Liver (tissue), 8 donors: ENCODE measurements at regions not wholly inside any gene's neighbourhood (a gene's known extent, or its start where the extent isn't known, plus 50 kb on each side); places are given as distances from the start of the nearest gene placed in this dataset.

Source experiments
- DNase-seq: peaks from one replicate; pipeline ENCODE4 v3.0.0-alpha.2; 2017; ENCODE audit warnings: low spot score
- H3K27ac ChIP-seq, 2 donors: one replicate each; pipeline ENCODE4 v1.7.0; 2013; ENCODE audit warnings: inconsistent platforms in 2 of 2, low read length in 2 of 2, control low read depth in 1 of 2, low read depth in 1 of 2, mild to moderate bottlenecking in 1 of 2
- H3K27me3 ChIP-seq, 4 donors: one replicate each; pipeline versions ENCODE4 v1.6.1 to v1.7.0; 2013; ENCODE audit warnings: low read length in 3 of 4, inconsistent platforms in 1 of 4, mild to moderate bottlenecking in 1 of 4, moderate library complexity in 1 of 4; ENCODE audit not compliant: control insufficient read depth in 4 of 4, insufficient read depth in 4 of 4
- H3K36me3 ChIP-seq, 4 donors: one replicate each; pipeline versions ENCODE4 v1.6.1 to v1.7.0; 2013; ENCODE audit warnings: low read length in 3 of 4, mild to moderate bottlenecking in 3 of 4, low read depth in 1 of 4, moderate library complexity in 1 of 4; ENCODE audit not compliant: control insufficient read depth in 4 of 4, insufficient read depth in 3 of 4
- H3K4me1 ChIP-seq, 4 donors: one replicate each; pipeline versions ENCODE4 v1.6.1 to v1.7.0; 2013; ENCODE audit warnings: low read length in 3 of 4, mild to moderate bottlenecking in 3 of 4, moderate library complexity in 1 of 4; ENCODE audit not compliant: control insufficient read depth in 4 of 4, insufficient read depth in 4 of 4
- H3K4me3 ChIP-seq, 3 donors: one replicate each; pipeline versions ENCODE4 v1.6.1 to v1.7.0; 2013; ENCODE audit warnings: low read length in 3 of 3, control low read depth in 1 of 3, low read depth in 1 of 3, mild to moderate bottlenecking in 1 of 3
- H3K9ac ChIP-seq, 2 donors: one replicate each; pipeline ENCODE4 v1.7.0; 2013; ENCODE audit warnings: low read length in 2 of 2, mild to moderate bottlenecking in 2 of 2, moderate library complexity in 2 of 2, control low read depth in 1 of 2, low read depth in 1 of 2
- H3K9me3 ChIP-seq, 4 donors: one replicate each; pipeline versions ENCODE4 v1.6.1 to v1.7.0; 2013; ENCODE audit warnings: low read length in 3 of 4; ENCODE audit not compliant: control insufficient read depth in 4 of 4
- CTCF ChIP-seq: fragments of 150-350 bp; IDR thresholded peaks from 2 replicates; pipeline ENCODE4 v1.5.1; 2017; ENCODE audit warnings: improper control_type of control experiment, low read depth, low read length; ENCODE audit not compliant: missing input control
- EGR1 ChIP-seq, 2 donors: IDR thresholded peaks; 2 replicates each; pipeline ENCODE4 v1.6.1; 2016 to 2018; ENCODE audit warnings: antibody characterized with exemption in 2 of 2, low read depth in 2 of 2
- FOXA1 ChIP-seq: IDR thresholded peaks from 2 replicates; pipeline ENCODE4 v1.6.1; 2016; ENCODE audit warnings: antibody characterized with exemption
- FOXA2 ChIP-seq: IDR thresholded peaks from 2 replicates; pipeline ENCODE4 v1.6.1; 2016; ENCODE audit warnings: antibody characterized with exemption
- GABPA ChIP-seq, 2 donors: IDR thresholded peaks in 1 of 2; conservative IDR thresholded peaks in 1 of 2; 2 replicates each; pipeline ENCODE4 v1.6.1; 2016; ENCODE audit warnings: antibody characterized with exemption in 2 of 2, mild to moderate bottlenecking in 1 of 2, moderate library complexity in 1 of 2
- HNF4A ChIP-seq, 2 donors: conservative IDR thresholded peaks; 2 replicates each; pipeline ENCODE4 v1.6.1; 2016; ENCODE audit warnings: antibody characterized with exemption in 2 of 2, mild to moderate bottlenecking in 2 of 2
- HNF4G ChIP-seq: IDR thresholded peaks from 2 replicates; pipeline ENCODE4 v1.6.1; 2016; ENCODE audit warnings: antibody characterized with exemption
- JUND ChIP-seq, 2 donors: IDR thresholded peaks; 2 replicates each; pipeline ENCODE4 v1.6.1; 2016; ENCODE audit warnings: antibody characterized with exemption in 2 of 2
- MAX ChIP-seq: IDR thresholded peaks from 2 replicates; pipeline ENCODE4 v1.6.1; 2016; ENCODE audit warnings: antibody characterized with exemption
- NR2F2 ChIP-seq: IDR thresholded peaks from 2 replicates; pipeline ENCODE4 v1.6.1; 2016; ENCODE audit warnings: antibody characterized with exemption
- RAD21 ChIP-seq, 2 donors: IDR thresholded peaks; 2 replicates each; pipeline ENCODE4 v1.6.1; 2016; ENCODE audit warnings: antibody characterized with exemption in 2 of 2, mild to moderate bottlenecking in 2 of 2
- RXRA ChIP-seq, 2 donors: IDR thresholded peaks; 2 replicates each; pipeline ENCODE4 v1.6.1; 2017 to 2018; ENCODE audit warnings: antibody characterized with exemption in 2 of 2, mild to moderate bottlenecking in 1 of 2
- SP1 ChIP-seq: IDR thresholded peaks from 2 replicates; pipeline ENCODE4 v1.6.1; 2018; ENCODE audit warnings: antibody characterized with exemption, mild to moderate bottlenecking
- TAF1 ChIP-seq: conservative IDR thresholded peaks from 2 replicates; pipeline ENCODE4 v1.6.1; 2016; ENCODE audit warnings: antibody characterized with exemption, mild to moderate bottlenecking
- YY1 ChIP-seq: IDR thresholded peaks from 2 replicates; pipeline ENCODE4 v1.6.1; 2016; ENCODE audit warnings: antibody characterized with exemption, mild to moderate bottlenecking
- ZBTB33 ChIP-seq: IDR thresholded peaks from 2 replicates; pipeline ENCODE4 v1.6.1; 2016; ENCODE audit warnings: antibody characterized with exemption
- WGBS: extraction: QIAGEN DNeasy Blood & Tissue Kit; methylation state at CpG from one replicate; pipeline ENCODE4 v1.1.7; 2013; 5-methylcytosine and 5-hydroxymethylcytosine counted together
- TF ChIP-seq, protein P1 (sequence below): IDR thresholded peaks from 2 replicates; pipeline ENCODE4 v1.6.1; 2016; ENCODE audit warnings: antibody characterized with exemption
- TF ChIP-seq, protein P2 (sequence below): IDR thresholded peaks from 2 replicates; pipeline ENCODE4 v1.6.1; 2016; ENCODE audit warnings: antibody characterized with exemption, mild to moderate bottlenecking
- donor health status: healthy.
- donor health status: healthy.
- donor health status: healthy.
- donor health status: healthy.
- donor health status: healthy.

DNA sequence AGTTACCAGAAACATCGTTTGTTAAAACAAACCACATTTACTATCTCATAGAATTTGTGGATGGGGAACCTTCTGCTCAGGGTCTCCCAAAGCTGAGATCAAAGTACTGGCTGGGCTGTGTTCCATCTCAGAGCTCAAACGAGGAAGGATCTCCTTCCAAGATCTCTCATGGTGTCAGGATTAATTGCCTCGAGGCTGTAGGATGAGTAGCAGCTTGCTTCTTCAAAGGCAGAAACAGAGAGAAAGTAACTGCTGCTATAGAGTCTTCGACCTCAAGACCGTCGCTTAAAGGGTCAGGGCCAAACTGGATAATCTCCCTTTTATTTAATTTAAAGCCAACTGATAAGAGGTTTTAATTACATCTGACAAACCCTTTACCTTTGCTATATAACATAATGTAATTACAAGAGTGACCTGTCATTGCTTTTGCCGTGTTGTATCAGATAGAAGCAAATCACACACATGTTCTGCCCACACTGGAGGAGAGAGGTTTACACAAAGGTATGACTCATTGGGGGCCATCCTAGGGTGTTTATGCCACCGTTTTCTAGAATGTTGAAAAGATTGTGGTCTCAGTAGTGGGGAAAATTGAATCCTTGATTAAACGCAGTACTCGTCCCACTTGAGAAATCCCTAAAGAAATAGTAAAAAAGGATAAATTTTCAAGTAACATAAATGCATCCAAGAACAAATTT lies 868.8 kb upstream of the TMEM132C start:
- Histone ChIP-seq H3K4me3 (no peak overlapping the region), H3K27ac (no peak overlapping the region), H3K9me3 (no peaks in the 10 kb centered on the region), H3K4me1 (no peaks in the 10 kb centered on the region), H3K27me3 (peaks cover 0 to 5% (median 4%) of the 10 kb centered on the region in 4 donors), H3K9ac (no peak overlapping the region), H3K36me3 (no peaks in the 10 kb centered on the region)
- TF ChIP-seq TAF1 = no peak
- TF ChIP-seq RAD21 (IDR thresholded peaks at IDR 0.05) = no peak
- TF ChIP-seq, protein P1, sequence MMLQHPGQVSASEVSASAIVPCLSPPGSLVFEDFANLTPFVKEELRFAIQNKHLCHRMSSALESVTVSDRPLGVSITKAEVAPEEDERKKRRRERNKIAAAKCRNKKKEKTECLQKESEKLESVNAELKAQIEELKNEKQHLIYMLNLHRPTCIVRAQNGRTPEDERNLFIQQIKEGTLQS = no peak
- TF ChIP-seq ZBTB33 = no peak
- no peak for TF ChIP-seq HNF4A (conservative IDR thresholded peaks at IDR 0.05)
- TF ChIP-seq EGR1 (IDR thresholded peaks at IDR 0.05; ENCODE audit: low read depth in 2 of 2) = no peak
- no peak for TF ChIP-seq YY1
- no peak for TF ChIP-seq HNF4G
- TF ChIP-seq, protein P2, sequence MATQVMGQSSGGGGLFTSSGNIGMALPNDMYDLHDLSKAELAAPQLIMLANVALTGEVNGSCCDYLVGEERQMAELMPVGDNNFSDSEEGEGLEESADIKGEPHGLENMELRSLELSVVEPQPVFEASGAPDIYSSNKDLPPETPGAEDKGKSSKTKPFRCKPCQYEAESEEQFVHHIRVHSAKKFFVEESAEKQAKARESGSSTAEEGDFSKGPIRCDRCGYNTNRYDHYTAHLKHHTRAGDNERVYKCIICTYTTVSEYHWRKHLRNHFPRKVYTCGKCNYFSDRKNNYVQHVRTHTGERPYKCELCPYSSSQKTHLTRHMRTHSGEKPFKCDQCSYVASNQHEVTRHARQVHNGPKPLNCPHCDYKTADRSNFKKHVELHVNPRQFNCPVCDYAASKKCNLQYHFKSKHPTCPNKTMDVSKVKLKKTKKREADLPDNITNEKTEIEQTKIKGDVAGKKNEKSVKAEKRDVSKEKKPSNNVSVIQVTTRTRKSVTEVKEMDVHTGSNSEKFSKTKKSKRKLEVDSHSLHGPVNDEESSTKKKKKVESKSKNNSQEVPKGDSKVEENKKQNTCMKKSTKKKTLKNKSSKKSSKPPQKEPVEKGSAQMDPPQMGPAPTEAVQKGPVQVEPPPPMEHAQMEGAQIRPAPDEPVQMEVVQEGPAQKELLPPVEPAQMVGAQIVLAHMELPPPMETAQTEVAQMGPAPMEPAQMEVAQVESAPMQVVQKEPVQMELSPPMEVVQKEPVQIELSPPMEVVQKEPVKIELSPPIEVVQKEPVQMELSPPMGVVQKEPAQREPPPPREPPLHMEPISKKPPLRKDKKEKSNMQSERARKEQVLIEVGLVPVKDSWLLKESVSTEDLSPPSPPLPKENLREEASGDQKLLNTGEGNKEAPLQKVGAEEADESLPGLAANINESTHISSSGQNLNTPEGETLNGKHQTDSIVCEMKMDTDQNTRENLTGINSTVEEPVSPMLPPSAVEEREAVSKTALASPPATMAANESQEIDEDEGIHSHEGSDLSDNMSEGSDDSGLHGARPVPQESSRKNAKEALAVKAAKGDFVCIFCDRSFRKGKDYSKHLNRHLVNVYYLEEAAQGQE = no peak
- no peak for TF ChIP-seq CTCF
- no peak for TF ChIP-seq SP1
- TF ChIP-seq RXRA (IDR thresholded peaks at IDR 0.05) = no peak
- TF ChIP-seq NR2F2 = no peak
- TF ChIP-seq MAX = no peak
- no peak for TF ChIP-seq GABPA (IDR thresholded peaks at IDR 0.05 in 1 of 2, conservative IDR thresholded peaks at IDR 0.05 in 1 of 2)
- TF ChIP-seq FOXA1 = no peak
- TF ChIP-seq FOXA2 = no peak
- TF ChIP-seq JUND (IDR thresholded peaks at IDR 0.05) = no peak
- 44% methylated on average over 10 of the region's 10 CpGs for WGBS
- no peak for DNase-seq
